GM12892 (cell line): ENCODE measurements at regions not wholly inside any gene's neighbourhood (a gene's known extent, or its start where the extent isn't known, plus 50 kb on each side); places are given as distances from the start of the nearest gene placed in this dataset.

ENCODE experiments used
- POLR2A ChIP-seq: IDR thresholded peaks from 2 replicates; pipeline ENCODE4 v1.6.1; 2011; ENCODE audit warnings: low read depth, low read length, control low read depth
- POLR2AphosphoS5 ChIP-seq: IDR thresholded peaks from 2 replicates; pipeline ENCODE4 v1.6.1; 2011; ENCODE audit warnings: low read depth, low read length, control low read depth

GRCh38 chr5:17428176-17428800 lies 69.7 kb upstream of the TAF11L2 start:
- TF ChIP-seq POLR2A (no peak), POLR2AphosphoS5 (no peak)
